ENCODE measurements at regions not wholly inside any gene's neighbourhood (a gene's known extent, or its start where the extent isn't known, plus 50 kb on each side); places are given as distances from the start of the nearest gene placed in this dataset.

- H3K27me3 ChIP-seq (ENCODE audit: control insufficient read depth, insufficient read depth, low read length): no peaks in the 10 kb centered on the region
- no peaks in the 10 kb centered on the region for H3K36me3 ChIP-seq (ENCODE audit: control insufficient read depth, insufficient read depth, low read length)
- no peak overlapping the region for H3K4me3 ChIP-seq (ENCODE audit: low read length)
- H3K27ac ChIP-seq (ENCODE audit: low read length): no peak overlapping the region
- DNase-seq: no peak
- H3K4me1 ChIP-seq (ENCODE audit: control insufficient read depth, insufficient read depth, low read length): peaks cover 4% of the 10 kb centered on the region
- no peaks in the 10 kb centered on the region for H3K9me3 ChIP-seq (ENCODE audit: control insufficient read depth, low read depth, low read length)
- no CpG with 5 or more reads among the region's 1 CpG for WGBS (ENCODE audit: insufficient coverage, low lambda C conversion rate)
Observed at GRCh38 chr3:177529071-177529550, 331.8 kb upstream of the TBL1XR1 start.

- no peaks in the 10 kb centered on the region for H3K27me3 ChIP-seq (ENCODE audit: control insufficient read depth, insufficient read depth, low read length)
- H3K27ac ChIP-seq (ENCODE audit: low read length): no peak overlapping the region
- H3K36me3 ChIP-seq (ENCODE audit: control insufficient read depth, insufficient read depth, low read length): no peaks in the 10 kb centered on the region
- no peaks in the 10 kb centered on the region for H3K4me1 ChIP-seq (ENCODE audit: control insufficient read depth, insufficient read depth, low read length)
- DNase-seq: no peak
- 80% methylated on average over 2 of the region's 5 CpGs for WGBS (ENCODE audit: insufficient coverage, low lambda C conversion rate)
- no peak overlapping the region for H3K4me3 ChIP-seq (ENCODE audit: low read length)
- H3K9me3 ChIP-seq (ENCODE audit: control insufficient read depth, low read depth, low read length): no peaks in the 10 kb centered on the region
Observed at GRCh38 chr3:177529716-177530335, 332.5 kb upstream of the TBL1XR1 start.

GRCh38 chr3:177530908-177531307 is 333.6 kb upstream of the TBL1XR1 start:
- Histone ChIP-seq H3K4me1 (ENCODE audit: control insufficient read depth, insufficient read depth, low read length) (no peaks in the 10 kb centered on the region), H3K4me3 (ENCODE audit: low read length) (no peak overlapping the region), H3K27me3 (ENCODE audit: control insufficient read depth, insufficient read depth, low read length) (no peaks in the 10 kb centered on the region), H3K36me3 (ENCODE audit: control insufficient read depth, insufficient read depth, low read length) (no peaks in the 10 kb centered on the region), H3K27ac (ENCODE audit: low read length) (no peak overlapping the region), H3K9me3 (ENCODE audit: control insufficient read depth, low read depth, low read length) (no peaks in the 10 kb centered on the region)
- DNase-seq: no peak
- WGBS (ENCODE audit: insufficient coverage, low lambda C conversion rate): no CpG with 5 or more reads among the region's 5 CpGs

DNA sequence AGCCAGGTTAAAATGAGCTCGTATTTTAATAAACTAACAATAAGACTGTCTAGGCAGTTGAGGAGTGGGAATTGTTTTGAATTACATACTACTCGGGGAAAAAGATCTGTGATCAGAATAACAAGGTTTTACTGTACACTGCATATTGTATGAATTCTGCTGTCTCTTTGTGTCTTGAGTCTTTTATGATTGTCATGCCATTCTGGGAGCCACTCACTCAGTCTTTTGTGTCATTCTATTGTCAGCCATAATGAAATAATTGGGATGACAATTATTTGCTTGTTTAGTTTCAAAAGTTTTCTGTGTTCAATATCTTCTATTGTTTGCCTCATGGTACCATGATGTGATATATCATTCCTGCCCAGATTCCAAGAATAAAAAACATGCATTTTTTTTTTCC is 339.6 kb upstream of the TBL1XR1 start:
- Histone ChIP-seq H3K27ac (ENCODE audit: low read length) (no peak overlapping the region), H3K4me1 (ENCODE audit: control insufficient read depth, insufficient read depth, low read length) (peaks cover 3% of the 10 kb centered on the region), H3K36me3 (ENCODE audit: control insufficient read depth, insufficient read depth, low read length) (no peaks in the 10 kb centered on the region), H3K27me3 (ENCODE audit: control insufficient read depth, insufficient read depth, low read length) (no peaks in the 10 kb centered on the region), H3K9me3 (ENCODE audit: control insufficient read depth, low read depth, low read length) (no peaks in the 10 kb centered on the region), H3K4me3 (ENCODE audit: low read length) (no peak overlapping the region)
- 88% methylated on average over 2 of the region's 2 CpGs for WGBS (ENCODE audit: insufficient coverage, low lambda C conversion rate)
- DNase-seq: no peak

DNA sequence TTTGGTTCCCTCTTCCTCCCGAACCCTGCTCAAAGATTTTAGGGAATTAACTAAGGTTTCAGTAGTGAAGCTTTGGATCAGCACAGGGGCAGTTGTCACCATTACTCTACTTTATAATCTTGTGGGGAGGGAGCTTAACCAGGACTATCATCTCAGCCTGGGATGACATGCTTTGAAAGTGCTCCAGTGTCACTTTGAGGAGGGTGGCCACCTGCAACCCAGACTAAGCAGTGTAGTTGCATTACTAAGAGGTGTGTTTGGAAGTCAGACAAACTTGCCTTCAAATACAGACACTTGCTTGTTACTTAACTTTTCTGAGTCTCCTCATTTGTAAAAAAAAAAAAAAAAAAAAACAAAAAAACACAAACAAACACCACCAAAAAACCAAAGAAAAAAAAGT is 340.3 kb upstream of the TBL1XR1 start:
- Histone ChIP-seq H3K36me3 (ENCODE audit: control insufficient read depth, insufficient read depth, low read length) (no peaks in the 10 kb centered on the region), H3K4me1 (ENCODE audit: control insufficient read depth, insufficient read depth, low read length) (peaks cover 3% of the 10 kb centered on the region), H3K4me3 (ENCODE audit: low read length) (no peak overlapping the region), H3K27me3 (ENCODE audit: control insufficient read depth, insufficient read depth, low read length) (no peaks in the 10 kb centered on the region), H3K27ac (ENCODE audit: low read length) (no peak overlapping the region), H3K9me3 (ENCODE audit: control insufficient read depth, low read depth, low read length) (no peaks in the 10 kb centered on the region)
- DNase-seq: no peak
- WGBS (ENCODE audit: insufficient coverage, low lambda C conversion rate): no CpG with 5 or more reads among the region's 1 CpG

GRCh38 chr3:177538048-177538749 is 340.9 kb upstream of the TBL1XR1 start:
- Histone ChIP-seq H3K27ac (ENCODE audit: low read length) (no peak overlapping the region), H3K36me3 (ENCODE audit: control insufficient read depth, insufficient read depth, low read length) (no peaks in the 10 kb centered on the region), H3K4me1 (ENCODE audit: control insufficient read depth, insufficient read depth, low read length) (peaks cover 3% of the 10 kb centered on the region), H3K9me3 (ENCODE audit: control insufficient read depth, low read depth, low read length) (no peaks in the 10 kb centered on the region), H3K4me3 (ENCODE audit: low read length) (no peak overlapping the region), H3K27me3 (ENCODE audit: control insufficient read depth, insufficient read depth, low read length) (no peaks in the 10 kb centered on the region)
- no peak for DNase-seq
- 100% methylated on average over 1 of the region's 4 CpGs for WGBS (ENCODE audit: insufficient coverage, low lambda C conversion rate)

- no peaks in the 10 kb centered on the region for H3K27me3 ChIP-seq (ENCODE audit: control insufficient read depth, insufficient read depth, low read length)
- DNase-seq: peak in 1 of 2 donors; percentile 48
- no peak overlapping the region for H3K27ac ChIP-seq (ENCODE audit: low read length)
- no peaks in the 10 kb centered on the region for H3K9me3 ChIP-seq (ENCODE audit: control insufficient read depth, low read depth, low read length)
- H3K36me3 ChIP-seq (ENCODE audit: control insufficient read depth, insufficient read depth, low read length): no peaks in the 10 kb centered on the region
- peaks cover 3% of the 10 kb centered on the region for H3K4me1 ChIP-seq (ENCODE audit: control insufficient read depth, insufficient read depth, low read length)
- no peak overlapping the region for H3K4me3 ChIP-seq (ENCODE audit: low read length)
- WGBS (ENCODE audit: insufficient coverage, low lambda C conversion rate): 47% methylated on average over 2 of the region's 9 CpGs
Observed at GRCh38 chr3:177538750-177539730, 341.8 kb upstream of the TBL1XR1 start.

- H3K4me1 ChIP-seq (ENCODE audit: control insufficient read depth, insufficient read depth, low read length): peaks cover 3% of the 10 kb centered on the region
- H3K36me3 ChIP-seq (ENCODE audit: control insufficient read depth, insufficient read depth, low read length): no peaks in the 10 kb centered on the region
- no CpG with 5 or more reads among the region's 4 CpGs for WGBS (ENCODE audit: insufficient coverage, low lambda C conversion rate)
- no peak overlapping the region for H3K27ac ChIP-seq (ENCODE audit: low read length)
- H3K9me3 ChIP-seq (ENCODE audit: control insufficient read depth, low read depth, low read length): no peaks in the 10 kb centered on the region
- no peak overlapping the region for H3K4me3 ChIP-seq (ENCODE audit: low read length)
- no peaks in the 10 kb centered on the region for H3K27me3 ChIP-seq (ENCODE audit: control insufficient read depth, insufficient read depth, low read length)
- DNase-seq: no peak
Observed at GRCh38 chr3:177541541-177541940, 344.3 kb upstream of the TBL1XR1 start.

GRCh38 chr3:177545964-177546363 is 348.7 kb upstream of the TBL1XR1 start:
- Histone ChIP-seq H3K4me1 (ENCODE audit: control insufficient read depth, insufficient read depth, low read length) (no peaks in the 10 kb centered on the region), H3K27me3 (ENCODE audit: control insufficient read depth, insufficient read depth, low read length) (no peaks in the 10 kb centered on the region), H3K4me3 (ENCODE audit: low read length) (no peak overlapping the region), H3K9me3 (ENCODE audit: control insufficient read depth, low read depth, low read length) (no peaks in the 10 kb centered on the region), H3K27ac (ENCODE audit: low read length) (no peak overlapping the region), H3K36me3 (ENCODE audit: control insufficient read depth, insufficient read depth, low read length) (no peaks in the 10 kb centered on the region)
- DNase-seq: no peak
- no CpG with 5 or more reads among the region's 3 CpGs for WGBS (ENCODE audit: insufficient coverage, low lambda C conversion rate)

GRCh38 chr3:177547711-177548350 is 350.5 kb upstream of the TBL1XR1 start:
- Histone ChIP-seq H3K27me3 (ENCODE audit: control insufficient read depth, insufficient read depth, low read length) (no peaks in the 10 kb centered on the region), H3K9me3 (ENCODE audit: control insufficient read depth, low read depth, low read length) (no peaks in the 10 kb centered on the region), H3K36me3 (ENCODE audit: control insufficient read depth, insufficient read depth, low read length) (no peaks in the 10 kb centered on the region), H3K4me3 (ENCODE audit: low read length) (no peak overlapping the region), H3K27ac (ENCODE audit: low read length) (no peak overlapping the region), H3K4me1 (ENCODE audit: control insufficient read depth, insufficient read depth, low read length) (no peaks in the 10 kb centered on the region)
- WGBS (ENCODE audit: insufficient coverage, low lambda C conversion rate): 61% methylated on average over 3 of the region's 13 CpGs
- peak in 1 of 2 donors; percentile 39 for DNase-seq

Measured in large intestine (tissue), 3 donors.